HG03521 (cell line): ENCODE measurements at regions not wholly inside any gene's neighbourhood (a gene's known extent, or its start where the extent isn't known, plus 50 kb on each side); places are given as distances from the start of the nearest gene placed in this dataset.

Experiments
- ATAC-seq: cut with Tn5 transposase; IDR thresholded peaks from one replicate; pipeline ENCODE4 v1.9.1; 2021; ENCODE audit warnings: mild to moderate bottlenecking, moderate library complexity; ENCODE audit not compliant: unreplicated experiment

DNA sequence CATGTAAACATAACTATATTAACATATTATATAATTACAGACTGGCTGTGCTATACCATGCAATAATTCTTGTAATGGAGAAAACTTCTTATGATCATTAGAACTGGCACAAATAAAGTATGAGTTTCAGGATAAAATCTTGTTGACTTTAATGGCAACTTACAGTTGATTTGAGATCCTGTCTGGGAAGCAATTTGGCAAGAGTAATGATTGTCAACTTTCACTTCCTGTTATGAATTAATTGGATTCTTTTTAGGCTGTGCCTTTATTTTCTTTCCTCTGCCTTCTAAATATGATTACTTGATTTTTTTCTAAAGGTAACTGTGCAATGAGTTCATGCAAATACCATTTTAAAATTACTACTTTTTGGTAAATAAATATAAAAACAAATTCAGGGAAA lies 158.1 kb upstream of the B3GAT2 start:
- no peak for ATAC-seq

DNA sequence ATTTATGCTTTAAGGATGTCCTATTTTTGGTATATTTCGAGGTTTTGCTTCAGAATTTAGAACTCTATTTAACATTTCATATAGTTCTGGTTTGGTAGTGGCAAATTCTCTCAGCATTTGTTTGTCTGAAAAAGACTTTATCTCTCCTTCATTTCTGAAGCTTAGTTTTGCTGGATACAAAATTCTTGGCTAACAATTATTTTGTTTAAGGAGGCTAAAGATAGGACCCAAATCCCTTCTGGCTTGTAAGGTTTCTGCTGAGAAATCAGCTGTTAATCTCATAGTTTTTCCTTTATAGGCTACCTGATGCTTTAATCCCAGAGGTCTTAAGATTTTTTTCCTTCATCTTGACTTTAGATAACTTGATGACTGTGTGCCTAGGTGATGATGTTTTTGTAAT lies 162.7 kb upstream of the B3GAT2 start:
- no peak for ATAC-seq

DNA sequence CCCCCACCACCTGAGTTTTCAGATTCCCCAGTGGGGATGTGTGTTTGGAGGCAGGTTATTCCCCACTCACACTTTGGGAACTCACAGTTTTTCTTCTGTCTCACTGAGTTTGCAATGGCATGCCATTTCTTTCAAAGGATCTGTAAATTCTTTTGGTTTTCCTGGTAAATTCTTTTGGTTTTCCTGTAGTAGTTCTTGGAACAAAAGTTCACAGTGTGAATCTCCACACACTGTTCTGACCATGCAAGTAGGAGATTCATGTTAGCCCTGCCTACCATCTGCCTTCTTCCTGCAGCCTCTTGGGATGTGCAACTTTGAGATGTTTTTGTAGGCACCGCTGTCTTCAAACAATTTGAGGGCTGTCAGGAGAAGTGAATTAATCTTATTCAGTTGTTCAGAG lies 165.6 kb upstream of the OGFRL1 start:
- no peak for ATAC-seq

DNA sequence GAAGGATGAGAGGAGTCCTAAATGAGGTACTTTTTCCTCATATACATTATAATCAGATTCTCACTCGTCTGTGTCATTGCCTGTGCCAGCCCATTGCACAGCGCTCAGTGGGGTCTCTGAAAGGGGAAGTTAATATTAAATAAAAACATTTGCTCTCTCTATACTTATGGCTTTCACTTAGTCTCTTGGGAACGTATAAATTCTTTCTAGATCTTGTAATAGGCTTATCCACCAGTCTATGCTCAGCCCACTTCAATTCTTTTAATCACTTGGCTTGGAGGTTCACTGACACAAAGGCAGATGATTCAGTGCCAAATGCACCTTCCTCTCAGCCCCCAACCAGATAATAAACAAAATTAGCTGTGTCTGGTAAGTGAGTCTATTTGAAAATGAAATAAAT lies 164.3 kb upstream of the OGFRL1 start:
- no peak for ATAC-seq

DNA sequence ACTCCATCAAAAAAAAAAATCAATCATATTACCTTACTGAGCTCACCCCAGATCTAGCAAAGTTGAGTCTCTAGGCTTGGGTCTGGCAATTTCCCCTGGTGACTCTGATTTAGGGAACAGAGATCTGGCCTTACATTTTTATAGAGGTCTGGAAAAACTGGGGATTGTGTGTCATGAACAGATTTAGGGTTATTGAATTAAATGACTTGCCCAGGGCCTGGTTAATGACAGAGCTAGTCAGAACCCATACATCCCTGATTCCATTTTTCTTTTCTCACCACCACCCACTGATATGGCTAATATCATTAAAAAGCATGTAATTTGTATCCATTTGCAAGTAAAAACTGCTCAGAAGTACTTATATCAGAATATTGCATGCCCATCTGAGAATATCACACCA lies 163.4 kb upstream of the OGFRL1 start:
- no peak for ATAC-seq

DNA sequence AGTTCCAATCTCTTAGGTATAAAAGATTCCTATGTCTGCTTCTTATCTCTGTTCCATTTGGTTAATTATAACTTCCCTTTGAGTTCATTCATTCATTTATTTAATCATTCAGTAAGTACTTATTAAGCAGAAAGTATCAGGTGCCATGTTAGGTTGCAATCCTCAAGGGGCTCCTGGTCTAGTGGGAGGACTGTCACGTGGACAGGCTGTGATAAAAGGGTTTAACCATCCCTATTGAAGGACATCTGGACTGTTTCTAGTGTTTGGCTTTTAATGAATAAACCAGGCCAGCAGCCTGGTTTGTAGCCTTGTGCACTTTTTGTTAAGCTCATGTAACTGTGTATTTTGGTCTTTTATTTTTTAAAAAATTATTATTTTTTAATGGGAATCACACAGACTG lies 162.1 kb upstream of the OGFRL1 start:
- no peak for ATAC-seq

DNA sequence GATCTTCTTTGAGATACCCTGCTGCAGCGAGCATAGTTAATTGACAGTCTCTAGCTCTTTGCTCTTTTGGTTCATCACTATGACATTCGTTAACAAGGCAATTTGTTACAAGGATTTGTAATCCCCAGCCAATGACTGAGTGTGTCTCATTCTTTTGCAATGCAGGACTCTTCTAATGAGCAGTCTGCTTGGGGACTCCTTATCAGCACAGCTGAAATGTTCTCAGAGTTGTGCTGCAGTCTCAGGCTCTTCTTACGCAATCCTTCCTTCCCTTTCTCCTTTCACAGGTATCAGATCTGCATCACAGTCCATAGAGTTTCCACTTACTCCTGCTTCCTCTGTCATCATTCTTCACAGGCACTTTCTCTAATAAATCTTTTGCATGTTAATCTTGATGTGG lies 161.2 kb upstream of the OGFRL1 start:
- ATAC-seq, result no peak

DNA sequence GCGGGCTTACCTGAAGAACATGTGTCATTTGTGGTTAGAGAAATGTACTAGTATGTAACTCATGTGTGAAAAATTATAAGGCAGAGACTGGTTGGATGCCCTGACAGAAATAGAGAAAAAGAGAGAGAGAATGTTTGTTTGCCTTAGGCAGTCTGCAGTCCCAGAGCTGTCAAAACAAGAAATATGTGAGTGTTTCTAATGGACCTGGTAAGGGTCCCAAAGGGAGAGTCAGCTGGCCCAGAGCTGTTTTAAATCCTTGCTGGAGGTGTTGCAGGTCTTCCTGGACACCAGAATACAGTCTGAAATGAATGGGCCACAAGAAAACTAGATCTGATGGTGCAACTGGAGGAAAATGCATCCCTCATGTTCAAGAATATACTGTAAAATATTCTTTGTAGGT lies 158.3 kb upstream of the OGFRL1 start:
- no peak for ATAC-seq

DNA sequence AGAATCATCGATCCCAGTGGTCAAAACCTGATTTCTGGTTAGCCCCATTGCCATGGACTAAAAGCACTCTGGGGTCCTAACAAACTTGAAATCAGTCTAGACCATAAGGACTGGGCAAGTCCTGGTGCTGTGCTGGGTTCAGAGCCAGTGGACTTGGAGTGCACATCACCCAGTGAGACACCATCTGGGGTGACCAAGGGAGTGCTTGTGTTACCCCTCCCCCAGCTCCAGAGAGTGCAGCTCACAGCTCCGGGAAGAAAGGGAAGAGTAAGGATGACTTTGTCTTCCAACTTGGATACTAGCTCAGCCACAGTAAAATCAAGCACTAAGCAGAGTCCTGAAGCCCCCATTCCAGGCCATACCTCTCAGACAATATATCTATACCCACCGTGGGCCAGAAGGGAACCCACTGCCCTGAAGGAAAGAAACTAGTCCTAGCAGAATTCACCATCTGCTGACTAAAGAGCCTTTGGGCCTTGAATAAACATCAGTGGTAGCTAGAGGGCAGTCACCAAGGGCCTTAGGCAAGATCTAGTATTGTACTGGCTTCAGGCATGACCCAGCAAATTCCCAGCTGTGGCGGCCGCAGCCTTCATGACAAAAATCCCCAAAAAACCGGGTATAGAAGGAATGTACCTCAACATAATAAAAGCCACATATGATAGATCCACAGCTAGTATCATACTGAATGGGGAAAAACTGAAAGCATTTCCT lies 153.5 kb upstream of the OGFRL1 start:
- no peak for ATAC-seq

DNA sequence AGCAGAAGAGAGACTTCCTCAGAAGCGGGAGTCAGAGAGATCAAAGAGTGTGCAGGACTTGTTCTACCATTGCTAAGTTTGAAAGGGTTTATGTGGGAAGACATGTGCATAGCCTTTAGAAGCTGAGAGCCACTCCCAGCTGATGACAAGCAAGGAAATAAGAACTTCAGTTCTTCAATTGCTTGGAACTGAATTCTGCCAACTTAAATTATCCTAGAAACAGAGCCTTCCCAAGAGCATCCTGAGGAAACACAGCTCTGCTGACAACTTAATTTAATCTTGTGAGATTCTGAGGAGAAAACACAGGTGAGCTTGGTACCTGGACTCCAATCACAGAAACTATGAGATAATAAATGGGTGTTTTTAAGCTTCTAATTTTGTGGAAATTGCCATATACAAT lies 150.6 kb upstream of the OGFRL1 start:
- ATAC-seq, result no peak

DNA sequence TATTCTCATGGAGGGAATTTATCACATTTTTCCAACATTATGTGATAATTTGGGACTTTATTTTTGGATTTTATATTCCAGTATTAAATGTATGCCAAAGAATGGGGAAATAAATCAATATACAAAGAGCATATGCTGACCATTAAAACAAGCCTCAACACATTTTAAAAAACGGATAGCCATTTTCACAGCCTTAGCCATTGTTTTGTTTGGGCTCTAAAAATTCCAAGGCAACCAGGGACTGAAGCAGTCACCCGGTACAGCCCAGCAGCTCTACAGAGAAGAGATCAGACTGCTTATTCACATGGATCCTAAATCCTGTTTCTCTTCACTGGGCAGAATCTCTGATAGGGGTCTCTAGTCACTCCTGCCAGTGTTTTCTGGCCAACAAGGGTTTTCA lies 150.2 kb upstream of the OGFRL1 start:
- ATAC-seq, result no peak

DNA sequence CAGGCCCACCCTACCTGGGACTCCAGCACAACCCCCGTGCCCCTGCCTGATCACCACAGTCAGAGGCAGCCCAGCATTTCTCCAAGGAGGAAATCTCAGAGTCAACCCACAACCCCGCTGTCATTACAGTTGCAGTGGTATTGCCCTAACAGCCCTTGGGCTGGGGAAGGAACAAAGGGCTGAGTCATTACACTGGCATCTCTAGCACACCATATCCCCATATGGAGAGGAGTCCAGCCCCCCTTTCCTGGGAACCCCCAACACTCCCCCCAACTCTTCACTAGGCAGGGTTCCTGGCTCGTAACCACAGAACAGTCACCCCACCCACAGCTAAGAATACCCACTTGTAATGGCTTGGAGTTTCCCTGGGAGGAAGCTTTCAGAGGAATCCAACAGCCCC lies 149.4 kb upstream of the OGFRL1 start:
- ATAC-seq, result no peak

DNA sequence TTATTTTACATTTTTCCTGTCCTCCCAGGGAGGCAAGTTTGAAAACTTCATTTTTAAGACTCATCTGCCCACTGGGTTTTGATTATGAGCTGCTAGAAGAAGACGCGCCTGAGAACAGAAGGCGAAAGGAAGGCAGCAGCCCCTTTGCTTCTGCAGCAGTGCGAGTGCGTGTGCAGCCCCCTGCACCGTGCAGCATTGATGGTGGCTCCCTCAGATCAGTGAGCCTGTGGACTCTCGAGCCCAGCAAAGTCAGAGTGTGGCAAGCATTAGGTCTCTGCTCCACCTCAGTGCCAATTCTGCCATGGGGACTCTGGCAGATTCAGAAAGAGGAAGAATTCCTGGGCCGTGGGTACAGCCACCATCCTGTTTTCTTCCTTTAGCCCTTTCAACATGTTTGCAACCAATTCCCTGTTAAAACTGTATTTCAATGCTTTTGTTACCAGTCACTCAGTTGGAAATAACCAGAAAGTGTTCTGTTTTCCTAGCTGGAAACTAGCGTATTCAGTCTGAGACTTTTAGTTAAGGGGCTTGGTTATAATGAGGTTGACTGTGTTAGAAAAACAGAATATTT lies 134.8 kb upstream of the OGFRL1 start:
- ATAC-seq, result no peak

DNA sequence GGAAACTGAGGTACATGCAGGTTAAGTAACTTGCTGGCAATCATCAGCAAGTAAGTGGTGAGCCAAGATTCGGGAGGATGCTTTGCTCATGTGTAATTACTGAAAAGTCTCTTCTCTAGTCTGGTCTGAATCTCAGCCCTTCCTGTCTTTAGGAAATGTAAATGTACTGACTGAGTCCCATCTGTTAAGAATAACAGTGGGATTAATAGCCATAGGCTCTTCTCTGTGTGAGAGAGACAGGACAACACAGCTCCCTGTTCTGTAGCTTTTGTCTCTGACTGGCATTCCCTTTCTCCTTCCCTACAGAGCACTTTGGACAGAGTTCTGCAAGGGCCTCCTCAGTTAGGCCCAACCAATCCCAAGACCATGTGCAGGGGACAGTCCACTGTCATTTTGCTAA lies 131.3 kb upstream of the OGFRL1 start:
- ATAC-seq, result no peak

DNA sequence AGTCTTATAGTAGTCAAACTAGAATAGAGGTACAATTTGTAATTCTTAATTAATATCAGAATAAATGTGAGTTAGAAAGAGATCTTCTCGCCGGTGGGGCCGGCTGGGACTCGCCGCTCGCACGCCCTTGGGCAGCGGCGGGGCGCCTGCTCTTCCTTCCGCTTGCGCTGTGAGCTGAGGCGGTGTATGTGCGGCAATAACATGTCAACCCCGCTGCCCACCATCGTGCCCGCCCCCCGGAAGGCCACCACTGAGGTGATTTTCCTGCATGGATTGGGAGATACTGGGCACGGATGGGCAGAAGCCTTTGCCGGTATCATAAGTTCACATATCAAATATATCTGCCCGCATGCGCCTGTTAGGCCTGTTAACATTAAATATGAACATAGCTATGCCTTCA lies 123.7 kb upstream of the OGFRL1 start:
- no peak for ATAC-seq

DNA sequence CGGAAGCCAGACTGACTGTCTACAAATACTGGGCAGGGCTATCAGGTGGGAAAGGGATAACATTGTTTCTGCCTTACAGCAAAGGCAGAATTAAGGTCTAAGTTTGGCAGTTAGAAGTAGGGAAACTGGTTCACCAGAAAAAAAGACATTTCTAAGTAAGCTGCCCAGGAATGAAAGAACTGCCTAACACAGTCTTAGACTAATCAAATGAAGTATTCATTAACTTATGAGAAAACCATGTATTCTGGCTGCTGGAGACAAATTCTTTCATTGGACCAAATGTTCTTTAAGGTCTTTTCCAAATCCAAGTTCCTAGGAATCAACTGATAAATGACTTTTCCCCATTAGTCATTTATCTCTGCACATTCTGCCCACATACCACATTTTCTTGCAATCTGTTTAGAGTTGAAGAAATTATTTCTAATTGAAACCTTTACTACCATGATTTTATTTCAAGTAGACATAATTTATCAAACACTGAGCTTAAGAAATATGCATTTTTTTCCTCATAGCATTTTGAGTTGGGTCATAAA lies 120.3 kb upstream of the OGFRL1 start:
- no peak for ATAC-seq

DNA sequence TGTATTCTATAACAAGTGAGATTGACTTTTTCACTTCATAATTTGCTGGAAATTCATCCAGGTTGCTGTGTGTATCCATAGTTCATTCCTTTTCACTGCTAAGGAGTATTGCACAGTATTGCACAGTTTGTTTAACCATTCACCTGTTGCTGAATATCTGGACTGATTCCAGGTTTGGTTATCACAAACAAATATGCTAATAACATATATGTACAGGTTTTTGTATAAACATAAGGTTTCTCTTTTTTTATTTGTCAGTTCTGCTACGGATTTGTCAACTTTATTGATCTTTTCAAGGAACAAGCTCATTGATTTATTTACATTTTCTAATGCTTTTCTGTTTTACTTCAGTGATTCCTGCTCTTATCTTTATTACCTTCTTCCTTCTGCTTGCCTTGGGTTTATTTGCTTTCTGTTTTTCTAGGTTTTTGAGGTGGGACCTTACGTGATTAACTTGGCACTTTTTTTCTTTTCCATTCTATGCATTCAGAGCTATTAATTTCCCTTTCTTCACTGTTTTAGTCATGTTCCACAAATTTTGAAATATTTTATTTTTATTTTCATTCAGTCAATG lies 117.0 kb upstream of the OGFRL1 start:
- ATAC-seq, result no peak

DNA sequence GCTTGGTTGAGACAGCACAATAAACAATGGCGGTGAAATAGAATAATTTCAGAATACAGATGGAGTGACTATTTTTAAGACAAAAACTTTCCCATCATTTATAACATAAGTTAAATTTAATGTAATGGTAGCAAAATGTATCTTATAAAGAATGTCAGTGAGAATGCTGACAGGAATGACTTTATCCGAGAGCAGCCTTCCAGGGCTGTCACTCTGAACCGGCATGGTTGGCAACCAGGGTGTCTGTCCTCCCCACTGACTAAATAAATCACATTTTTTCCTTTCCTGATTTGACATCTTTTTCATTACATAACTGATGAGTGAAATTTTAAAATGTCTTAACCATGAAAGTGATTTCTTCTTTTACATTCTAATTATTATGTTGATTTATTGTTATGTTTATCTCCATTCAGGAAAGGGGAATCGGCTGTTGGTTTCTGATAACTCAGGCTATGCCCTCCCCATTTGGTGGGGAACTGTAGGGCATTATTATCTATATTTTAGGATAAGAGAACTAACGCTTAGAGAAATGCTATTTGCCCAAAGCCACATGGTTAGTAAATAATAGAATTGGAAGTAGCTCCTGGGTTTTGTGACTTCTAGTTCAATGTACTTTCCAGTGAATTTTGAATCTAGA lies 109.2 kb upstream of the OGFRL1 start:
- ATAC-seq, result no peak

DNA sequence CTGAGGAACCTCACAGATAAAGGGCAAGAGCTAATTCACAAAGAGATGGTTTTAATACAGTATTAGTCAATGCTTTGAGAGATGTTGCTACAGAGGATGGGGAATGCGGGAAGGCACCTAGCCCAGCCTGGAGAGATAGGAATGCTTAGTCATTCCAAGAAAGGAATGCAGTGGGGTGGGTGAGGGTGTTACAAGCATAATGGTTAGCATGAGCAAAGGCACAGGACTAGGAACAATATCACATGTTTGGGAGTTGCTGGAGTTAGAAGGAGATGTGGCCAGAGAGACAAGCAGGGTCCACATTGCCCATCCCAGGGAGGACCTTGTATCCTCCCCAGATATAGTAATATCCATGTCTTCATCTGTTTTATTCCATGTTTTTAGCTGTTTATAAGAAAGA lies 107.0 kb upstream of the OGFRL1 start:
- ATAC-seq, result no peak

DNA sequence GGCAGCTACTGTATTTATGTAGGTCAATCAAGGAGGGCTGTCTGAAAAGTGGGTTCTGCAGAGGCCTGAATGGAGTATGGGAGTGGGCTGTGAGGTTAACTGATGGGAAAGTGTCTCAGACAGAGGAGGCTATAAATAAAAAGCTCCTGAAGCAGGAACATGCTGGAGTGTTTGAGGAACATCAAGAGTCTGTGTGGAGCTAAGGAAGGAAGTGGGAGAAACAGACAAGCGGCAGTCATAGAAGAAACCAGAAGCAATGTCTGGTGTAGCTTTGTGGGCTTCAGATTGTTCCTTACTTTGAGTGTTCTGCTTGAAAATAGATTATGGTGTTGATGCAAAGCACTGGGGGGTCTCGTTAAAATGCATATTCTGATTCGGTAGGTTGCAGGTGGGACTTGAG lies 101.5 kb upstream of the OGFRL1 start:
- ATAC-seq, result no peak

DNA sequence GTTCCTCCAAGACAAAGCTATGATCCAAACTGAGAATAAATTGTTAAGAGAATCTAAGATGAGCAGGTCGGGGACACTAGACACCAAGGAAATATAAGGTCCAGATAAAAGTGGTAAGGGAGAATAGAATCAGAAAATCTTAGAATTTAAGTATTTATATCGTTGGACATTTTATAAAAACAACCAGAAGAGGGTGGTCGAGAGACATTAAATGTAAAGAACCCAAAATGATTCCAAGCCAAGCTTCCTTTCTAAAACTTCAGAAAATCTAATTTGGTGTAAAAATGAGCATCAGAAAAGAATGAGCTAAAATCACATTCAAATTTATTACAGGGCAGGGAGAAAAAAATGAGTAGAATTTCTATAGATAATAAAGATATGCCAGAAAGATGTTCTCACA lies 97.8 kb upstream of the OGFRL1 start:
- no peak for ATAC-seq

DNA sequence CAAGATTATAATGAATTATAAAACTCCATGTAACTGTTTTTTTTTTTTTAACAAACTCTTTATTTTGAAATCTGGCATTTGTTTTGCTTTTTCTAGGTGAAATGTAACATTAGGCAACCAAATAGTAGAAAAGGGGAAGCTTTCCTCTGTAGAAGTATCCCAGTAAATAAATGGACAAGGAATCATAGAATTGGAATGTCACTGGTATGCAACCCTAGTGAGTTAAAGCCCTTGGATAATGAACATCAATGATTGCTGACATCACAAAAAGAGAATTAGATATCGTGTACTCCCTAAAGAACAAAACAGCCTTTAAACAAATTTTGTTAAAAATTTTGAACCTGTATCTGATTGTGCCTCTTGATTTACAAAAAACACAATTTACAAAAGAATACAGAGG lies 93.9 kb upstream of the OGFRL1 start:
- no peak for ATAC-seq
